Activated T-helper 1 cell treated with anti-CD3 and anti-CD28 coated beads, Interleukin-12 subunit alpha, Interleukin-12 subunit beta, Interleukin-2, Interleukin-4 antibody, amounts not matched to agents 30 ng/mL and 10 ng/mL and 1 ng/mL, durations not matched to agents 14 hours and 24 hours and 36 hours (primary cell): ENCODE measurements at regions not wholly inside any gene's neighbourhood (a gene's known extent, or its start where the extent isn't known, plus 50 kb on each side); places are given as distances from the start of the nearest gene placed in this dataset.

Source experiments
- DNase-seq: peaks from one replicate; pipeline ENCODE4 v3.0.0; 2021; ENCODE audit warnings: low spot score
- H3K27ac Mint-ChIP-seq: one replicate; pipeline ENCODE4 v1.8.0; 2021; ENCODE audit warnings: mild to moderate bottlenecking, mixed read lengths
- H3K27me3 Mint-ChIP-seq: one replicate; pipeline ENCODE4 v1.8.0; 2022; ENCODE audit warnings: mild to moderate bottlenecking, moderate library complexity, mixed read lengths; ENCODE audit not compliant: insufficient read depth
- H3K36me3 Mint-ChIP-seq: one replicate; pipeline ENCODE4 v1.8.0; 2021; ENCODE audit warnings: low read depth, mixed read lengths
- H3K4me1 Mint-ChIP-seq: one replicate; pipeline ENCODE4 v1.8.0; 2021; ENCODE audit warnings: low read depth, mixed read lengths
- H3K4me3 Mint-ChIP-seq: one replicate; pipeline ENCODE4 v1.8.0; 2021; ENCODE audit warnings: mild to moderate bottlenecking, moderate library complexity, mixed read lengths
- H3K9me3 Mint-ChIP-seq: one replicate; pipeline ENCODE4 v1.8.0; 2021; ENCODE audit warnings: mixed read lengths
- intact Hi-C: fragments of 100-400 bp; cut with micrococcal nuclease; formaldehyde crosslinking; loops from one replicate; pipeline ENCODE4 v1.15.1; 2024

DNA sequence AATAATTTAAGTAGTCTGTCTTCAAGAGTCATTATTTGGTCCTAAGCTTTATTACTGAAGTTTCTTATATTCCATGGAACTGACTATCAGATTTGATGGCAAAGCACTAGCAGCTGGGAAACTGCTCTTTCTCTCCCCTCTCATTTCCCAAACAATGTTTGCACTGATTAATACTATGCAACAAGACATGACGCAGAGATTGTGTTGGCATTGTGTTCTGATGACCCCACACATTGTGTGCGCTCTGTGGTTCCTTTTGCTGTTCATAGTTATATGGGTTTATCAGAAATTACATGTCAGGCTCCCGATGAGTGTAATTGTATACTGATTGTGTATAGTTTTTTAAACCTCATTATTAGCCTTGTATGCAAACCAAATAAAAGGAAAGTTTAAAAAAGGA, 331.6 kb upstream of the FANCL start:
- no peak overlapping the region for H3K4me3 Mint-ChIP-seq
- DNase-seq: no peak
- peaks cover 28% of the 10 kb centered on the region for H3K4me1 Mint-ChIP-seq
- intact Hi-C loops: no loop called here
- H3K9me3 Mint-ChIP-seq: no peaks in the 10 kb centered on the region
- no peak overlapping the region for H3K27ac Mint-ChIP-seq
- peaks cover 6% of the 10 kb centered on the region for H3K27me3 Mint-ChIP-seq
- no peaks in the 10 kb centered on the region for H3K36me3 Mint-ChIP-seq

DNA sequence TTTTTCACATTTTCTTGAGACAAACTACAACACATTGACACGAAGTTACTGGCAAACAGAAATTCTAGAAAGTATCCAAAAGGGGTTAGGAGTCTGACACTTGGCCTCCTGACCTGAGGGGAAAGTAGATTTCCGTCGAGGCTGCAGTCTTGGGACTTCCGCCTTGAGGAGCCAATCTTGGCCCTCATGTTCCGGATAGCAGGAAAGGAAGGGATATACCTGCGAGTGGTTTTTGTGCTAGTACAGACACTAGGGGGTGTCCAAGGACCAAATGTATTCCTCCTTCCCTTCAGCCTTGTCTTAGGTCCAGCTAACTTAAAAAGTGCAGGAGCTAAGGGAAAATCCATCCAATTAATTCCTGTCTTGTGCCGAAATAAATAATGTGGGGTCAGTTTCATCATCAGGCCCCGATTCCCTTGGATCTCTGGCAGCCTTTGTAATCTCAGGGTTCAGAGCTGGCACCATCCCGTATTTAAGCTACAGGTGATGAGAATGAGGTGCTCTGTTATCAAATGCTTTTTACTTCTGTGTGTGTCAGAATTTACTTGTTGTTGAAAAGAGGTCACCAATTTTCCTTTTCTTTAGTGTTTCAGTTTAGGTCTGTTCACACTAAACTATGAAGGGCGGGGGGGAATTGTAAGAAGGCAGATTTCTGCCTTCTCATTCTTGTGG, 330.2 kb upstream of the FANCL start:
- intact Hi-C loops: no loop called here
- Mint-ChIP-seq H3K9me3 (no peaks in the 10 kb centered on the region), H3K4me1 (peaks cover 28% of the 10 kb centered on the region), H3K27me3 (peaks cover 10% of the 10 kb centered on the region), H3K4me3 (no peak overlapping the region), H3K36me3 (no peaks in the 10 kb centered on the region), H3K27ac (no peak overlapping the region)
- no peak for DNase-seq

DNA sequence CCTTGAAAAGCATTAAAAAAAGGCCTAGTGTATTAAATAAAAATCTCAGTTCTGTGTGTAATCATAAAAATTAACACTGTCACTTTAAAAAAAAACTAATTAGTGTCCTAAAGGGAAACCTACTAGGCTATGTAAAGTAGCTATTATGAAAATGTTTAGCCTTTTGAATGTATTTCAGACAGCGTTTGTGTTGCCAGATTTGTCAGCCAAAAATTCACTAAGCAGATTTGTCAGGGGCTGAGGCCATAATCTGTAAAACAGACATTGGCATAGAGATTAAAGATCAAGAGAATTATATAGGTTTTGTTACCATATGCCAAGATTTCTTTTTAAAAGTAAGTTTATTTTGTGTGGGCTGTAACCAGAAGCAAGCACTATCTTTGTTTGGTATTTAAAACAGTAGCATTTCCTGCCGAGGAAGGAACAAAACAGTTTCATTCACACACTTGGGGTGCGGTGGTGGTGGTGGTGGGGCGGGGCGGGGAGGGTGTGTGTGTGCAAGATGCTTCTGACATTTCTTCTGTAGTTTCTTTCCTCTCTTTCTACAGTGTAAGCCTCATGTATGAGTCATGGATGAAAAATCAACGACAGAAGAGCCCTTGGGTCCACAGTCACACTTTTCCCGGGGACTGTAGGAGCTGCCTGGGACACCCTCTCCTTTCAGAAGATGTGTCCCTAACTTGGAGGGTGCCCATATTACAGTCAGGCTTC, 328.5 kb upstream of the FANCL start:
- no peaks in the 10 kb centered on the region for H3K9me3 Mint-ChIP-seq
- no peaks in the 10 kb centered on the region for H3K36me3 Mint-ChIP-seq
- peak; percentile 2 for DNase-seq
- intact Hi-C loops: loop anchor here (5.0 kb wide), 1 partner anchor 812 kb away; no protein-coding TSS in a partner anchor
- H3K27ac Mint-ChIP-seq: no peak overlapping the region
- peaks cover 28% of the 10 kb centered on the region for H3K4me1 Mint-ChIP-seq
- no peak overlapping the region for H3K4me3 Mint-ChIP-seq
- H3K27me3 Mint-ChIP-seq: peaks cover 9% of the 10 kb centered on the region

DNA sequence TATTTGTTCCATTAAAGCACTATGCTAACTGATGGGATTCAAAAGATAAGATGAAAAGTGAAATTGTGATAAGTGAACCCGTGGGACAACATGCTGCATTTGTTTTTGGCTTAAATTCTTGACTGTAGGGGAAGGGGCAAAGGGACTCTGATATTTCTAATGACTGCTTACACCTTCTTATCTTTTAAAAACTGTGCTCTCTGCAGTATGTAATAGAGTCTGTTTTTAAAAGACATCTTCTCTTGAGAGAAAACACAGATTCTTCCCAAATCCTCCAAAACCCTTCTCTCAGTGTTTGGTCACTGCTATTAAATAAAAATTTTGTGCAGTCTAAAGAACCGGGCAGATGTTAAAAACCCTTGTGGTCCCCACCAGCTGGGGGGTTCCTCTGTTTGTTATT, 327.8 kb upstream of the FANCL start:
- Mint-ChIP-seq H3K9me3 (no peaks in the 10 kb centered on the region), H3K36me3 (no peaks in the 10 kb centered on the region), H3K4me1 (peaks cover 28% of the 10 kb centered on the region), H3K27me3 (peaks cover 9% of the 10 kb centered on the region), H3K27ac (no peak overlapping the region), H3K4me3 (no peak overlapping the region)
- DNase-seq: no peak
- intact Hi-C loops: loop anchor here (5.0 kb wide), 1 partner anchor 812 kb away; no protein-coding TSS in a partner anchor

DNA sequence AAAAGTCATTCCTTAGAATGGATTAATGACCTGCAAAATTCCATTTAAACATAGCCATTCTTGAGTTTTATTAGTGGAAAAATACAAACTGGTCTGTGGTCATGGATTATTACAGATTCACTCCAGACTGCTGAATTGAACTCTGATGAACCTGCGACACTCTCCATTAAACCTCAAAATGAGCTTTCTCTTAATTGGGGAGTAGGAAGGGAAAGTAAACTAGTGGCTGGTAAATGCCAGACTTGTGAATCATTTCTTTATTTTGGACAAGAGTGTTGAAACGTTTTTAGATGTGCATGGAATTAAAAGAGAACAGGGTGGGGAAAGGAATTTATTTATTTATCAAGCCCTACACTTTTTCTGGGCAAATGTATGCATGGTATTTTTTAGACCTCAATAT, 321.2 kb upstream of the FANCL start:
- H3K4me1 Mint-ChIP-seq: no peaks in the 10 kb centered on the region
- DNase-seq: no peak
- H3K27me3 Mint-ChIP-seq: peaks cover 6% of the 10 kb centered on the region
- intact Hi-C loops: no loop called here
- no peak overlapping the region for H3K4me3 Mint-ChIP-seq
- H3K36me3 Mint-ChIP-seq: no peaks in the 10 kb centered on the region
- H3K27ac Mint-ChIP-seq: no peak overlapping the region
- H3K9me3 Mint-ChIP-seq: no peaks in the 10 kb centered on the region

DNA sequence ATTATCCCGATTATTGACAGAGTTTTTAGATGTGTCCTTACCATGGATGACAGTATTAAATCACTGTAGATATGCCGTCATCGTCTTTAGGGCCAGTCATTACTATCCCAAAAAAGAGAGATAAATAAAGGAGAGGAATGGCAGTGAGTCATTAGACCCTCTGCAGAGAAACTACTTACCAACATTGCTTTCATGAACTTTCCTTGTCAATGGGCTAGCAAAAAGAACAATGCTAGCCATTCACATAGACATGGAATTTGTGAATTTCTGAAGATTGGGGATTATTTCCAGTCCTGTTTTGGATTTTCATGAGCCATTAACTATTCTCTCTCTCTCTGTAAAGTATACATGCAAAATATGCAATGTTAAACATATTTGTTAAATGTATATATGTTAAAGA, 319.4 kb upstream of the FANCL start:
- no peaks in the 10 kb centered on the region for H3K36me3 Mint-ChIP-seq
- intact Hi-C loops: no loop called here
- H3K4me1 Mint-ChIP-seq: no peaks in the 10 kb centered on the region
- H3K27me3 Mint-ChIP-seq: peaks cover 2% of the 10 kb centered on the region
- no peak for DNase-seq
- H3K27ac Mint-ChIP-seq: no peak overlapping the region
- no peak overlapping the region for H3K4me3 Mint-ChIP-seq
- H3K9me3 Mint-ChIP-seq: no peaks in the 10 kb centered on the region

DNA sequence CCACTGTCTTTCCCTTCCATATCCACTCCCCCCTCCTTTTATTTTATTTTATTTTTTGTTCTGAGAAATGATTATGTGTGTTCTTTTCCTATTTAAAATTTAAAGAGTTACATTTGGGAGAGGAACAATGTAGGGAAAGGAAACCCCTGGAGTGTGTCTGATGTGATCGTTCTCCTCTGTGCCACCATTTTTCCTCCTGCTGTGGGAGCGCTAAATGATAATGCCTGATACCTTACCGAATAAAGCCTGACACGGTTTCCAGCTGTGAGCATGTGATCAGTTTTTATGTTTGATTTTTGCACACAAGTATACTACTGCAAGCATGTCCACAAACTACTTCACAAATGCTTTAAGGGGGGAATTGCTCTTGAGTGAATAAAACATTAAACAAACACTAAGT, 317.8 kb upstream of the FANCL start:
- no peak for DNase-seq
- Mint-ChIP-seq H3K27me3 (peaks cover 2% of the 10 kb centered on the region), H3K4me3 (no peak overlapping the region), H3K36me3 (no peaks in the 10 kb centered on the region), H3K4me1 (no peaks in the 10 kb centered on the region), H3K27ac (no peak overlapping the region), H3K9me3 (no peaks in the 10 kb centered on the region)
- intact Hi-C loops: no loop called here

DNA sequence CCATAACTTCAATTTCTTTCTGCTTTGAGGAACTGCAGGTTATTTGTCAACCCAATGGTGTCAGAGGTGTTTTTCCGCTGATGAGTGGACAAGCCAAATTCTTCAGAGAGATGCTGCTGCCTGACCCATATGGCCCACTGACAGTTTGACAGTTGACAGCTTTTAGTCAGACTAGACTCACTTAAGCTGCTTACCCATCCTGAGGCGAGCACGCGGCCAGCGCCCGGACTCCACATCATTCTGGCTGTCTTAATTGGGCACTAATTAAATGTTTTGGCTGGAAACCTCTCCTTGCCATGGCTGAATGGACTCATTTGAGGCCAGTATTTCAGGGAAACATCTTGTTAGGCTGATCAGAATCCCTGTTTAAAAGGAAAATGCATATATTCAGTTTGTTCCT, 316.1 kb upstream of the FANCL start:
- Mint-ChIP-seq H3K27ac (no peak overlapping the region), H3K4me1 (no peaks in the 10 kb centered on the region), H3K9me3 (no peaks in the 10 kb centered on the region), H3K27me3 (peaks cover 2% of the 10 kb centered on the region), H3K36me3 (no peaks in the 10 kb centered on the region), H3K4me3 (no peak overlapping the region)
- no peak for DNase-seq
- intact Hi-C loops: no loop called here

DNA sequence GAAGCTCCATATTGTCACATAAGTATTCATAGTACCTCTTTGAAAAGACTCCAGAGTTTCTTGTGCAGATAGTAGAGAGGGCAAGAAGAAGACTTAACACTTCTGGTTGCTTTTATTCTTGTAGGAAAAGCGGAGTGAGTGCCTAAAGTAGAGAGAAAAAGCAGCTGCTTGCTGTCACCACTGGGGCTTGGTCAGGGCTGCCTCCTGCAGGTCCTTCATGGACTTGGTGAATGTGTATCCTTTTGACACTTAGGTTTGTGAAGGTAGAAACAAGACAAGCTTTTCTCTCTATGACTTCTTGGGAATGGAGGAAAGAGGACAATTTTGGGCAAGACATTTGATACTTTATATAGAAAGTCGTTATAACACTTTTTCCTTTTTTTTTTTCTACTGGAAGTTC, 312.8 kb upstream of the FANCL start:
- Mint-ChIP-seq H3K27me3 (peaks cover under 1% of the 10 kb centered on the region), H3K4me1 (no peaks in the 10 kb centered on the region), H3K36me3 (no peaks in the 10 kb centered on the region), H3K9me3 (no peaks in the 10 kb centered on the region), H3K4me3 (no peak overlapping the region), H3K27ac (no peak overlapping the region)
- no peak for DNase-seq
- intact Hi-C loops: no loop called here

DNA sequence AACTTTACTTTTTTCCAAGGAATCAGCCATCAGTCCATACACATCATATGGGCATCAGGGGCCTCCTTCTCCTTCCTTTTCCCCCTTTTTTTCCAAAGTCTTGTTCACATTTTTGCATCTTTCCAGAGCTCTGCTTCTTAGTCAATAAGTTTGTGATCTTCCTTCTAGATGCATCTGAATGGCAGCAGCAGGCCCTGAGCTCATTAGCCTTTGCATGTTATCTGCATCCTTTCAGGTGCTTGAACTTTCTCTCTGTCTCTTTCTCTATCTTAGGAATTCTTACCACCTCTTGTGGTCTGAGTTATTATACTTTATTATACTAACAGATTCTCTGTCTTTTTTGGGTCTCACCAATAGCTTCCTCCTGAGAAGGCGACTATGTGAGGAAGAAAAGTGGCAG, 312.4 kb upstream of the FANCL start:
- H3K27me3 Mint-ChIP-seq: no peaks in the 10 kb centered on the region
- no peak overlapping the region for H3K4me3 Mint-ChIP-seq
- no peak for DNase-seq
- no peaks in the 10 kb centered on the region for H3K36me3 Mint-ChIP-seq
- H3K4me1 Mint-ChIP-seq: no peaks in the 10 kb centered on the region
- H3K27ac Mint-ChIP-seq: no peak overlapping the region
- intact Hi-C loops: no loop called here
- H3K9me3 Mint-ChIP-seq: no peaks in the 10 kb centered on the region

DNA sequence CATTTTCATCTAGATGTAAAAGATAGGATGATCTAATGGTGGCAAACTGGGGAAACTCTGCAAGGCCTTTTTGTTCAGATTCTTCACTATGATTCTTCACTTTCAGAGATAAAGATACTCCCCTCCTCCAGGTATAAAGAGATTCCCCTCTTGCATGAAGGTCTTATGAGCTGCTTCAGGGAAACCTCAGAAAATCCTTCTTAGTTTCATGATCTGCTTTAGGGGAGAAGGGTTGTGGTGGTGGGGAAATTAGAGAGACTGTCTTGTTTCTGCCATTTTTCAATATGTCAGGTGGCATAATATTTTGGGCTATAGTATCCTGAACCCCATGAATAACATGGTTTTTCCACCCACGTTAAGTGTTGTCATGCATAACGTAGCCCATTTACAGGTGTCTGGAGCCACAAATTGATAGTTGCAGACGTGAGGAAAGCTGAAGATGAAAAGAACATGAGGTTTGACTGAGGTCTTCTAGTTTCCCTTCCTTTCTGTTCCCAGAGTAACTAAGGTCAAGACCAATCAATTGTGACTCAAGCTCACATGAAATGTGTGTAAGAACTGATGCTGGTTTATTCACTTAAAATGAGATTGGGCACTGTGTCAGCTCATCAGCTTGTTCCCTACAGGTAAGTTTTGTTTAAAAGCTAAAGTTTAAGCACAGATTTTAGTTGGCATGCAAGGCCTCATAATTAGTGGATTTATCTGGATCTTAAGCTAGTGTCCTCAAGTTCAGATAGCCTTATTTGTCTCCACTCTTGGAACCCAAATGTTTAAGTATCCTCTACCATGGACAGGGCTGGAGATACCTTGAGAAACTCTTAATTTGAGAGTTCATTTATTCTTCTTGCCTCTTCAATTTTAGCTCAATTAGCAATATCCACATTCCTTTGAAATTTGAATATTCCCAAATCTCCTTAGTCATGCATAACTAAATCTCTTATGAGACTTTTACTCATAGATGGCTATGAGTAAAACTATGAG, 304.5 kb upstream of the FANCL start:
- H3K27me3 Mint-ChIP-seq: no peaks in the 10 kb centered on the region
- H3K4me1 Mint-ChIP-seq: no peaks in the 10 kb centered on the region
- H3K36me3 Mint-ChIP-seq: no peaks in the 10 kb centered on the region
- H3K9me3 Mint-ChIP-seq: no peaks in the 10 kb centered on the region
- no peak for DNase-seq
- intact Hi-C loops: no loop called here
- H3K27ac Mint-ChIP-seq: no peak overlapping the region
- H3K4me3 Mint-ChIP-seq: no peak overlapping the region

DNA sequence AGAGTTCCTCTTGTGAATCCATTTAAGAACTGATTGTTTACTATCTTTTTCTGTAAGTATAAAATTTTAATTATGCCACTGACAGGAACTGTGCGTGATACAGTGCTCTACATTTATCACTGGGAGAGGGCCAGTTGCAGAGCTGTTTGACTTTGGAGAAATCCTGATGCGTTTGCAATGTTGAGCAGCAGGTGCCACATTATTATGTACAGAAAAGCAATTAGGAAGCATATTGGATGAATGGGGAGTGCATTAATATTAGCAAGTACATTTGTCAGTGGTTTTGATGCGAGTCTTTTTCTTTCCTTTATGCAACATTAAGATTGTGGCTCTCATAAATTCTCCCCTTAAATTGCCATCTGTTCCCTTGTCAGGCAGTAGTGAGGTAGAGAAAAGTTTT, 302.3 kb upstream of the FANCL start:
- Mint-ChIP-seq H3K9me3 (no peaks in the 10 kb centered on the region), H3K4me1 (no peaks in the 10 kb centered on the region), H3K4me3 (no peak overlapping the region), H3K36me3 (no peaks in the 10 kb centered on the region), H3K27me3 (no peaks in the 10 kb centered on the region), H3K27ac (no peak overlapping the region)
- DNase-seq: no peak
- intact Hi-C loops: no loop called here

DNA sequence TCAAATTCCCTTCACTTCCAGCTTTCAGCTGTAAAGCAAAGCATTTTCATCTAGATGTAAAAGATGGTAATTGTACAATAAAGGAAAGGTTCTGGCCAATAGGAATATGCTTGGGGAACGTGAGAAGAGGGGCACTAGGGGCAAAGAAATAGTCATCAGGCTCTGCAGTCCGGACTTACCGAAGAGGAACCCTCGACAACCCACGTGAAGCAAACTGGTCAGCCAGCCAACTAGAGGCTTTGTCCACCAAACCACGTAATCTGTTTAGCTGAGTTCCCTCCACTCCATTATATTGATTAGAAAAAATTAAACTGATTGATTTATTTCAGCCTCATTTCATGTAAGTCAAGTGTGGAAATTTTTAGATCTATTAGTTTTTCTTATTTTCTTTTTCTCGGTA, 300.4 kb upstream of the FANCL start:
- Mint-ChIP-seq H3K36me3 (no peaks in the 10 kb centered on the region), H3K27me3 (no peaks in the 10 kb centered on the region), H3K9me3 (no peaks in the 10 kb centered on the region), H3K4me3 (no peak overlapping the region), H3K4me1 (no peaks in the 10 kb centered on the region), H3K27ac (no peak overlapping the region)
- DNase-seq: no peak
- intact Hi-C loops: no loop called here
